HepG2 (cell line): ENCODE measurements at regions not wholly inside any gene's neighbourhood (a gene's known extent, or its start where the extent isn't known, plus 50 kb on each side); places are given as distances from the start of the nearest gene placed in this dataset.

ENCODE experiments used
- ATAC-seq: fragments of 200-7000 bp; cut with Tn5 transposase; 3 replicates; pipeline ENCODE4 v1.9.1; 2020; ENCODE audit warnings: mild to moderate bottlenecking, moderate library complexity
- BruUV-seq: library from RNA; stranded (reverse); fragments of 400-500 nt; replicated peaks from 2 replicates; lab custom pipeline; 2021; lab: Mats Ljungman, UMichigan
- CTCF ChIA-PET: fragments of 300-600 bp; formaldehyde crosslinking; extraction: SDS; loops from one replicate; lab custom pipeline; 2021; ENCODE audit warnings: low total read pairs, inconsistent platforms, low intra/inter-chr PET ratio; lab: Yijun Ruan, JAX
- POLR2A ChIA-PET: fragments of 350-600 bp; sonication (Branson Sonifier 250); formaldehyde crosslinking; loops from one replicate; lab custom pipeline; 2020; ENCODE audit warnings: antibody characterized with exemption, inconsistent platforms; lab: Yijun Ruan, JAX
- DNase-seq: peaks from one replicate; pipeline ENCODE4 v3.0.0-alpha.2; 2015; ENCODE audit warnings: low spot score
- FAIRE-seq: peaks from 3 replicates; lab custom pipeline; 2011; peaks lifted over from hg19 to GRCh38; lab: Jason Lieb, UNC
- H2AFZ ChIP-seq: one replicate; pipeline ENCODE4 v1.6.1; 2011; ENCODE audit warnings: low read length, inconsistent platforms
- H3K27ac ChIP-seq: fragments of 300-600 bp; 3 replicates; pipeline ENCODE4 v1.8.0; 2011; ENCODE audit warnings: mixed run types, mild to moderate bottlenecking, mixed read lengths, low read length, inconsistent platforms; ENCODE audit not compliant: insufficient read depth; ENCODE audit errors: extremely low read length
- H3K27me3 ChIP-seq, 2 experiments: fragments of 200-600 bp in 1 of 2; 2 replicates in 1 of 2; 3 replicates in 1 of 2; pipeline versions ENCODE4 v1.6.0 to v1.8.0; 2011; ENCODE audit warnings: low read length in 2 of 2, mild to moderate bottlenecking in 2 of 2, moderate library complexity in 2 of 2, inconsistent platforms in 1 of 2; ENCODE audit not compliant: insufficient read depth in 2 of 2, control insufficient read depth in 1 of 2
- H3K36me3 ChIP-seq, 2 experiments: fragments of 200-600 bp in 1 of 2; replicated peaks in 1 of 2; 2 replicates in 1 of 2; 3 replicates in 1 of 2; pipeline versions ENCODE4 v1.5.1 to v1.8.0; 2011; ENCODE audit warnings: low read length in 2 of 2, inconsistent platforms in 1 of 2; ENCODE audit not compliant: insufficient read depth in 2 of 2, control insufficient read depth in 1 of 2
- H3K4me1 ChIP-seq: 2 replicates; pipeline ENCODE4 v1.5.1; 2012; ENCODE audit warnings: low read length, inconsistent platforms; ENCODE audit not compliant: insufficient read depth
- H3K4me2 ChIP-seq: 2 replicates; pipeline ENCODE4 v1.6.0; 2011; ENCODE audit warnings: low read depth, low read length, inconsistent platforms
- H3K4me3 ChIP-seq, 3 experiments: fragments of 200-600 bp in 1 of 3; sonication (generic), shearing (Covaris generic) in 1 of 3; replicated peaks in 1 of 3; 2 replicates each; pipeline ENCODE4 v1.5.1; 2011 to 2016; ENCODE audit warnings: low read length in 3 of 3, inconsistent platforms in 2 of 3, low read depth in 2 of 3, mild to moderate bottlenecking in 2 of 3, control low read depth in 1 of 3, mixed read lengths in 1 of 3; ENCODE audit not compliant: insufficient read depth in 1 of 3
- H3K79me2 ChIP-seq: one replicate; pipeline ENCODE4 v1.6.1; 2011; ENCODE audit warnings: low read length, inconsistent platforms; ENCODE audit not compliant: insufficient read depth
- H3K9ac ChIP-seq: 2 replicates; pipeline ENCODE4 v1.6.0; 2011; ENCODE audit warnings: mild to moderate bottlenecking, low read depth, low read length, inconsistent platforms; ENCODE audit not compliant: insufficient read depth
- H3K9me3 ChIP-seq: 2 replicates; pipeline ENCODE4 v1.5.1; 2012; ENCODE audit warnings: mild to moderate bottlenecking, low read length
- H4K20me1 ChIP-seq: 2 replicates; pipeline ENCODE4 v1.6.0; 2011; ENCODE audit warnings: inconsistent platforms, mild to moderate bottlenecking, low read length, moderate library complexity; ENCODE audit not compliant: insufficient read depth
- CREBL2 ChIP-seq: sonication (generic); formaldehyde crosslinking; IDR thresholded peaks from 2 replicates; pipeline ENCODE4 v1.8.1; 2023; ENCODE audit warnings: missing genetic modification reagents, mild to moderate bottlenecking, borderline replicate concordance
- DNMT1 ChIP-seq: sonication (generic); formaldehyde crosslinking; IDR thresholded peaks from 2 replicates; pipeline ENCODE4 v1.5.1; 2020; ENCODE audit warnings: mild to moderate bottlenecking, missing genetic modification reagents
- IRF9 ChIP-seq: sonication (generic); formaldehyde crosslinking; IDR thresholded peaks from 2 replicates; pipeline ENCODE4 v1.8.0; 2022; ENCODE audit warnings: missing genetic modification reagents, mild to moderate bottlenecking, borderline replicate concordance
- ISL2 ChIP-seq: sonication (generic); formaldehyde crosslinking; IDR thresholded peaks from 2 replicates; pipeline ENCODE4 v1.5.0; 2020; ENCODE audit warnings: missing genetic modification reagents
- KAT7 ChIP-seq: IDR thresholded peaks from 2 replicates; pipeline ENCODE4 v1.6.1; 2018; ENCODE audit warnings: borderline replicate concordance, missing compliant biosample characterization
- NCOA1 ChIP-seq: sonication (generic); formaldehyde crosslinking; IDR thresholded peaks from 2 replicates; pipeline ENCODE4 v1.9.0; 2021; ENCODE audit warnings: missing genetic modification reagents
- RFXANK ChIP-seq: IDR thresholded peaks from 2 replicates; pipeline ENCODE4 v1.6.1; 2016
- SRSF1 ChIP-seq: fragments of 200-400 bp; formaldehyde crosslinking; optimal IDR thresholded peaks from 2 replicates; pipeline ENCODE3; 2017; ENCODE audit warnings: mild to moderate bottlenecking, low read depth, low read length, moderate library complexity
- XRCC5 ChIP-seq: fragments of 200-400 bp; formaldehyde crosslinking; optimal IDR thresholded peaks from 2 replicates; pipeline ENCODE3; 2017; ENCODE audit warnings: mild to moderate bottlenecking, low read length
- ZC3H4 ChIP-seq: sonication (generic); formaldehyde crosslinking; IDR thresholded peaks from 2 replicates; pipeline ENCODE4 v1.4.0; 2020; ENCODE audit warnings: missing genetic modification reagents, borderline replicate concordance
- ZMYM3 ChIP-seq: sonication (generic); formaldehyde crosslinking; IDR thresholded peaks from 2 replicates; pipeline ENCODE4 v1.5.1; 2020; ENCODE audit warnings: mild to moderate bottlenecking, missing genetic modification reagents
- ZNF143 ChIP-seq: sonication (generic); formaldehyde crosslinking; IDR thresholded peaks from 2 replicates; pipeline ENCODE4 v1.4.0; 2020; ENCODE audit warnings: missing genetic modification reagents
- ZNF264 ChIP-seq: sonication (generic); formaldehyde crosslinking; IDR thresholded peaks from 2 replicates; pipeline ENCODE4 v1.4.0; 2020; ENCODE audit warnings: missing genetic modification reagents
- ZNF766 ChIP-seq: sonication (generic); formaldehyde crosslinking; IDR thresholded peaks from 2 replicates; pipeline ENCODE4 v1.5.0; 2020; ENCODE audit warnings: missing genetic modification reagents, borderline replicate concordance
- ZNF780A ChIP-seq: sonication (generic); formaldehyde crosslinking; IDR thresholded peaks from 2 replicates; pipeline ENCODE4 v1.8.0; 2022; ENCODE audit warnings: mild to moderate bottlenecking, missing genetic modification reagents, moderate library complexity
- WGBS: methylation state at CpG from one replicate; pipeline ENCODE4 v1.1.6; 2017; ENCODE audit warnings: low lambda C conversion rate; 5-methylcytosine and 5-hydroxymethylcytosine counted together
- in situ Hi-C: cut with HindIII; loops from 2 replicates; pipeline ENCODE4 v1.10.0; 2017; ENCODE audit warnings: low pct_unique_long_range_greater_than_20kb; ENCODE audit not compliant: extremely low pct_ligation_motif_present
- intact Hi-C: fragments of 100-400 bp; cut with micrococcal nuclease; formaldehyde crosslinking; loops from one replicate; pipeline ENCODE4 v1.10.0; 2022; ENCODE audit not compliant: unreplicated experiment
- TF ChIP-seq, protein P1 (sequence below): sonication (generic); formaldehyde crosslinking; conservative IDR thresholded peaks from 2 replicates; pipeline ENCODE4 v1.5.0; 2020; ENCODE audit warnings: missing genetic modification reagents

GRCh38 chr6:91704531-91704930 is 1117.7 kb upstream of the MAP3K7 start:
- no peak overlapping the region for H2AFZ ChIP-seq
- ChIA-PET CTCF (no interaction called here), POLR2A (no interaction called here)
- no peak for ATAC-seq
- H3K36me3 ChIP-seq = no peaks in the 10 kb centered on the region
- DNase-seq = no peak
- no peaks in the 10 kb centered on the region for H3K4me1 ChIP-seq
- no peak overlapping the region for H3K9ac ChIP-seq
- 1% methylated on average over 2 of the region's 2 CpGs for WGBS
- peaks cover 3% of the 10 kb centered on the region; the same call in 1 of the 2 replicates for H3K9me3 ChIP-seq
- no peaks in the 10 kb centered on the region for H3K79me2 ChIP-seq
- no peaks in the 10 kb centered on the region for H3K27me3 ChIP-seq
- FAIRE-seq = no peak
- TF ChIP-seq IRF9 = no peak
- TF ChIP-seq ZNF264 (CRISPR knock-in tag) = no peak
- TF ChIP-seq ZNF766 (CRISPR knock-in tag) = no peak
- TF ChIP-seq RFXANK (CRISPR knock-in tag) = no peak
- no peak for TF ChIP-seq ZC3H4 (CRISPR knock-in tag)
- TF ChIP-seq ZNF780A (CRISPR knock-in tag) = no peak
- TF ChIP-seq KAT7 (CRISPR knock-in tag) = no peak
- TF ChIP-seq, all 625 proteins: peak for 0
- intact Hi-C loops = no loop called here
- H3K27ac ChIP-seq = no peak overlapping the region
- H3K4me2 ChIP-seq = no peak overlapping the region
- H3K4me3 ChIP-seq = no peak overlapping the region
- no TSS peak for BruUV-seq
- no peaks in the 10 kb centered on the region for H4K20me1 ChIP-seq
- in situ Hi-C loops = no loop called here

GRCh38 chr6:91697010-91697695 is 1110.3 kb upstream of the MAP3K7 start:
- Histone ChIP-seq H3K27me3 (no peaks in the 10 kb centered on the region), H3K9ac (no peak overlapping the region), H3K9me3 (0 out of 2 replicates have a peak, but pooled peaks cover 3% of the 10 kb centered on the region), H3K4me3 (no peak overlapping the region)
- FAIRE-seq (no peak), DNase-seq (no peak)
- TF ChIP-seq ISL2 (CRISPR knock-in tag) (no peak), SRSF1 (no peak), DNMT1 (CRISPR knock-in tag) (no peak), CREBL2 (CRISPR knock-in tag) (no peak), ZNF143 (CRISPR knock-in tag) (no peak), NCOA1 (CRISPR knock-in tag) (no peak), XRCC5 (no peak), ZMYM3 (CRISPR knock-in tag) (no peak)
- TF ChIP-seq, protein P1, sequence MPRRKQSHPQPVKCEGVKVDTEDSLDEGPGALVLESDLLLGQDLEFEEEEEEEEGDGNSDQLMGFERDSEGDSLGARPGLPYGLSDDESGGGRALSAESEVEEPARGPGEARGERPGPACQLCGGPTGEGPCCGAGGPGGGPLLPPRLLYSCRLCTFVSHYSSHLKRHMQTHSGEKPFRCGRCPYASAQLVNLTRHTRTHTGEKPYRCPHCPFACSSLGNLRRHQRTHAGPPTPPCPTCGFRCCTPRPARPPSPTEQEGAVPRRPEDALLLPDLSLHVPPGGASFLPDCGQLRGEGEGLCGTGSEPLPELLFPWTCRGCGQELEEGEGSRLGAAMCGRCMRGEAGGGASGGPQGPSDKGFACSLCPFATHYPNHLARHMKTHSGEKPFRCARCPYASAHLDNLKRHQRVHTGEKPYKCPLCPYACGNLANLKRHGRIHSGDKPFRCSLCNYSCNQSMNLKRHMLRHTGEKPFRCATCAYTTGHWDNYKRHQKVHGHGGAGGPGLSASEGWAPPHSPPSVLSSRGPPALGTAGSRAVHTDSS (CRISPR knock-in tag) = no peak
- TF ChIP-seq, all 625 proteins: peak for 0
- intact Hi-C loops = no loop called here
- H2AFZ ChIP-seq = no peak overlapping the region
- H3K4me2 ChIP-seq = no peak overlapping the region
- H4K20me1 ChIP-seq = no peaks in the 10 kb centered on the region
- BruUV-seq = no TSS peak
- no peaks in the 10 kb centered on the region for H3K36me3 ChIP-seq
- H3K79me2 ChIP-seq = no peaks in the 10 kb centered on the region
- H3K4me1 ChIP-seq = no peaks in the 10 kb centered on the region
- 5% methylated on average over 3 of the region's 3 CpGs for WGBS
- POLR2A ChIA-PET = no interaction called here
- in situ Hi-C loops = no loop called here
- CTCF ChIA-PET = no interaction called here
- H3K27ac ChIP-seq = no peak overlapping the region
- ATAC-seq = no peak
